ENCODE measurements at regions not wholly inside any gene's neighbourhood (a gene's known extent, or its start where the extent isn't known, plus 50 kb on each side); places are given as distances from the start of the nearest gene placed in this dataset.

DNA sequence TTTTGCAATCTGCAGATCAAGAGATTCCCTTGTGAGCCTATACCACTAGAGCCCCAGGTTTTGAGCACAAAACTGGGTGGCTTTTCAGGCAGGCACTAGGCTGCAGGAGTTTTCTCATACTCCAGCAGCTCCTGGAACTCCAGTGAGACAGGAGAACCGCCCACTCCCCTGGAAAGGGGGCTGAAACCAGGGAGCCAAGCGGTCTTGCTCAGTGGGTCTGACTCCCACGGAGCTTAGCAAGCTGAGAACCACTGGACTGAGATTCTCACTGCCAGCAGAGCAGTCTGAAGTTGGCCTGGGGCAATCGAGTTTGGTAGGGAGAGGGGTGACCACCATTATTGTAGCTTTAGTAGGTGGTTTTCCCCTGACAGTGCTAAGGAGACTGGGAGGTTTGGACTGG, 313.8 kb upstream of the TEX13C start:
- no peak for ATAC-seq
- H3K9ac ChIP-seq (ENCODE audit: control insufficient read depth, insufficient read depth, low read length): no peak overlapping the region
- no TSS peak for BruUV-seq (replicated peaks)
- no peak overlapping the region for H3K4me2 ChIP-seq (ENCODE audit: control insufficient read depth, insufficient read depth)
- no peak overlapping the region for H3K4me3 ChIP-seq
- POLR2A ChIA-PET: no interaction called here
- no peaks in the 10 kb centered on the region for H4K20me1 ChIP-seq (ENCODE audit: control insufficient read depth, insufficient read depth)
- H3K27ac ChIP-seq (ENCODE audit: control insufficient read depth, insufficient read depth): no peak overlapping the region
- no peak for FAIRE-seq
- intact Hi-C loops (cut with micrococcal nuclease; ENCODE audit: unreplicated experiment) (no loop called here), in situ Hi-C loops (cut with MboI) (no loop called here)
- no peaks in the 10 kb centered on the region for H3K4me1 ChIP-seq (ENCODE audit: control insufficient read depth, insufficient read depth, low read length)
- no peaks in the 10 kb centered on the region for H3K27me3 ChIP-seq (replicated peaks in 1 of 2; ENCODE audit: control insufficient read depth in 2 of 2, insufficient read depth in 2 of 2, low read length in 1 of 2)
- no peaks in the 10 kb centered on the region for H3K9me3 ChIP-seq (replicated peaks; ENCODE audit: control insufficient read depth, insufficient read depth, low read length)
- H3K79me2 ChIP-seq (ENCODE audit: control insufficient read depth, insufficient read depth, low read length): no peaks in the 10 kb centered on the region
- no peaks in the 10 kb centered on the region for H3K36me3 ChIP-seq (ENCODE audit: control insufficient read depth in 2 of 2, insufficient read depth in 2 of 2, low read length in 1 of 2)
- RAD21 ChIA-PET (ENCODE audit: unreplicated experiment): no interaction called here
- 6% methylated on average over 4 of the region's 4 CpGs for WGBS (ENCODE audit: insufficient coverage, insufficient replicate concordance, low lambda C conversion rate, missing lambda C conversion rate)
- no peak for DNase-seq (ENCODE audit: low read depth, low spot score)
- no peak for TF ChIP-seq EZH2 (IDR thresholded peaks at IDR 0.05; ENCODE audit: borderline replicate concordance, control insufficient read depth, low read depth, low read length)
- no peak for TF ChIP-seq CBFB (IDR thresholded peaks at IDR 0.05; ENCODE audit: low read depth)
- no peak for TF ChIP-seq NBN (IDR thresholded peaks at IDR 0.05)
- TF ChIP-seq, protein P1, sequence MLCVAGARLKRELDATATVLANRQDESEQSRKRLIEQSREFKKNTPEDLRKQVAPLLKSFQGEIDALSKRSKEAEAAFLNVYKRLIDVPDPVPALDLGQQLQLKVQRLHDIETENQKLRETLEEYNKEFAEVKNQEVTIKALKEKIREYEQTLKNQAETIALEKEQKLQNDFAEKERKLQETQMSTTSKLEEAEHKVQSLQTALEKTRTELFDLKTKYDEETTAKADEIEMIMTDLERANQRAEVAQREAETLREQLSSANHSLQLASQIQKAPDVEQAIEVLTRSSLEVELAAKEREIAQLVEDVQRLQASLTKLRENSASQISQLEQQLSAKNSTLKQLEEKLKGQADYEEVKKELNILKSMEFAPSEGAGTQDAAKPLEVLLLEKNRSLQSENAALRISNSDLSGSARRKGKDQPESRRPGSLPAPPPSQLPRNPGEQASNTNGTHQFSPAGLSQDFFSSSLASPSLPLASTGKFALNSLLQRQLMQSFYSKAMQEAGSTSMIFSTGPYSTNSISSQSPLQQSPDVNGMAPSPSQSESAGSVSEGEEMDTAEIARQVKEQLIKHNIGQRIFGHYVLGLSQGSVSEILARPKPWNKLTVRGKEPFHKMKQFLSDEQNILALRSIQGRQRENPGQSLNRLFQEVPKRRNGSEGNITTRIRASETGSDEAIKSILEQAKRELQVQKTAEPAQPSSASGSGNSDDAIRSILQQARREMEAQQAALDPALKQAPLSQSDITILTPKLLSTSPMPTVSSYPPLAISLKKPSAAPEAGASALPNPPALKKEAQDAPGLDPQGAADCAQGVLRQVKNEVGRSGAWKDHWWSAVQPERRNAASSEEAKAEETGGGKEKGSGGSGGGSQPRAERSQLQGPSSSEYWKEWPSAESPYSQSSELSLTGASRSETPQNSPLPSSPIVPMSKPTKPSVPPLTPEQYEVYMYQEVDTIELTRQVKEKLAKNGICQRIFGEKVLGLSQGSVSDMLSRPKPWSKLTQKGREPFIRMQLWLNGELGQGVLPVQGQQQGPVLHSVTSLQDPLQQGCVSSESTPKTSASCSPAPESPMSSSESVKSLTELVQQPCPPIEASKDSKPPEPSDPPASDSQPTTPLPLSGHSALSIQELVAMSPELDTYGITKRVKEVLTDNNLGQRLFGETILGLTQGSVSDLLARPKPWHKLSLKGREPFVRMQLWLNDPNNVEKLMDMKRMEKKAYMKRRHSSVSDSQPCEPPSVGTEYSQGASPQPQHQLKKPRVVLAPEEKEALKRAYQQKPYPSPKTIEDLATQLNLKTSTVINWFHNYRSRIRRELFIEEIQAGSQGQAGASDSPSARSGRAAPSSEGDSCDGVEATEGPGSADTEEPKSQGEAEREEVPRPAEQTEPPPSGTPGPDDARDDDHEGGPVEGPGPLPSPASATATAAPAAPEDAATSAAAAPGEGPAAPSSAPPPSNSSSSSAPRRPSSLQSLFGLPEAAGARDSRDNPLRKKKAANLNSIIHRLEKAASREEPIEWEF (IDR thresholded peaks at IDR 0.05; ENCODE audit: insufficient replicate concordance, low read depth, low read length): no peak
- TF ChIP-seq PAX8 (IDR thresholded peaks at IDR 0.05): no peak
- TF ChIP-seq FOXM1 (IDR thresholded peaks at IDR 0.05; ENCODE audit: low read depth, low read length): no peak
- TF ChIP-seq CREB1 (IDR thresholded peaks at IDR 0.05; ENCODE audit: low read depth): no peak
- no peak for TF ChIP-seq RUNX3 (IDR thresholded peaks at IDR 0.05; ENCODE audit: low read length)
- TF ChIP-seq, protein P2, sequence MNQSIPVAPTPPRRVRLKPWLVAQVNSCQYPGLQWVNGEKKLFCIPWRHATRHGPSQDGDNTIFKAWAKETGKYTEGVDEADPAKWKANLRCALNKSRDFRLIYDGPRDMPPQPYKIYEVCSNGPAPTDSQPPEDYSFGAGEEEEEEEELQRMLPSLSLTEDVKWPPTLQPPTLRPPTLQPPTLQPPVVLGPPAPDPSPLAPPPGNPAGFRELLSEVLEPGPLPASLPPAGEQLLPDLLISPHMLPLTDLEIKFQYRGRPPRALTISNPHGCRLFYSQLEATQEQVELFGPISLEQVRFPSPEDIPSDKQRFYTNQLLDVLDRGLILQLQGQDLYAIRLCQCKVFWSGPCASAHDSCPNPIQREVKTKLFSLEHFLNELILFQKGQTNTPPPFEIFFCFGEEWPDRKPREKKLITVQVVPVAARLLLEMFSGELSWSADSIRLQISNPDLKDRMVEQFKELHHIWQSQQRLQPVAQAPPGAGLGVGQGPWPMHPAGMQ (IDR thresholded peaks at IDR 0.05; ENCODE audit: borderline replicate concordance): no peak
- TF ChIP-seq FOXK2 (IDR thresholded peaks at IDR 0.05): no peak
- SMC1A ChIA-PET (ENCODE audit: uncharacterized antibody, unreplicated experiment): no interaction called here
- no peak overlapping the region for H2AFZ ChIP-seq (ENCODE audit: control insufficient read depth, low read depth, low read length)
- CTCF ChIA-PET: interaction anchor here (0.5 kb wide), 1 partner anchor 210 kb away, joined by 3 read pairs; no protein-coding TSS in a partner anchor
